ENCODE measurements at regions not wholly inside any gene's neighbourhood (a gene's known extent, or its start where the extent isn't known, plus 50 kb on each side); places are given as distances from the start of the nearest gene placed in this dataset.

- H3K27me3 ChIP-seq (ENCODE audit: insufficient read depth, low read length), result no peaks in the 10 kb centered on the region
- no peak overlapping the region for H3K4me3 ChIP-seq (ENCODE audit: insufficient read depth, low read length)
- H3K4me2 ChIP-seq (ENCODE audit: insufficient read depth, low read length), result no peak overlapping the region
- H3K9me3 ChIP-seq (ENCODE audit: low read depth, low read length), result peaks cover under 1% of the 10 kb centered on the region
- no peaks in the 10 kb centered on the region for H3K79me2 ChIP-seq (ENCODE audit: insufficient read depth, low read length)
- H3K27ac ChIP-seq (ENCODE audit: low read depth, low read length), result no peak overlapping the region
- H3K4me1 ChIP-seq (ENCODE audit: insufficient read depth, low read length), result no peaks in the 10 kb centered on the region
- H2AFZ ChIP-seq (ENCODE audit: low read length), result no peak overlapping the region
- no peaks in the 10 kb centered on the region for H3K36me3 ChIP-seq (ENCODE audit: insufficient read depth, low read length)
- DNase-seq (ENCODE audit: insufficient read length, low spot score, missing footprints), result no peak
- no peak for TF ChIP-seq CTCF (IDR thresholded peaks at IDR 0.05; ENCODE audit: extremely low read depth, low read depth, low read length)
- no peaks in the 10 kb centered on the region for H4K20me1 ChIP-seq (ENCODE audit: insufficient read depth, low read length)
These were observed 2156.6 kb upstream of the TENM3 start for GRCh38 chr4:180086480-180087190.

GRCh38 chr4:180098586-180098985, 2144.6 kb upstream of the TENM3 start:
- Histone ChIP-seq H3K9me3 (ENCODE audit: low read depth, low read length) (peaks cover 4% of the 10 kb centered on the region), H3K4me1 (ENCODE audit: insufficient read depth, low read length) (no peaks in the 10 kb centered on the region), H3K79me2 (ENCODE audit: insufficient read depth, low read length) (no peaks in the 10 kb centered on the region), H3K4me2 (ENCODE audit: insufficient read depth, low read length) (no peak overlapping the region), H4K20me1 (ENCODE audit: insufficient read depth, low read length) (no peaks in the 10 kb centered on the region), H3K36me3 (ENCODE audit: insufficient read depth, low read length) (no peaks in the 10 kb centered on the region), H2AFZ (ENCODE audit: low read length) (no peak overlapping the region), H3K27me3 (ENCODE audit: insufficient read depth, low read length) (no peaks in the 10 kb centered on the region), H3K4me3 (ENCODE audit: insufficient read depth, low read length) (no peak overlapping the region), H3K27ac (ENCODE audit: low read depth, low read length) (no peak overlapping the region)
- no peak for TF ChIP-seq CTCF (IDR thresholded peaks at IDR 0.05; ENCODE audit: extremely low read depth, low read depth, low read length)
- DNase-seq (ENCODE audit: insufficient read length, low spot score, missing footprints), result no peak

GRCh38 chr4:180099957-180100356, 2143.2 kb upstream of the TENM3 start:
- Histone ChIP-seq H3K27ac (ENCODE audit: low read depth, low read length) (no peak overlapping the region), H3K27me3 (ENCODE audit: insufficient read depth, low read length) (no peaks in the 10 kb centered on the region), H3K4me2 (ENCODE audit: insufficient read depth, low read length) (no peak overlapping the region), H3K9me3 (ENCODE audit: low read depth, low read length) (peaks cover 4% of the 10 kb centered on the region), H3K4me3 (ENCODE audit: insufficient read depth, low read length) (no peak overlapping the region), H2AFZ (ENCODE audit: low read length) (no peak overlapping the region), H3K4me1 (ENCODE audit: insufficient read depth, low read length) (no peaks in the 10 kb centered on the region), H4K20me1 (ENCODE audit: insufficient read depth, low read length) (no peaks in the 10 kb centered on the region), H3K79me2 (ENCODE audit: insufficient read depth, low read length) (no peaks in the 10 kb centered on the region), H3K36me3 (ENCODE audit: insufficient read depth, low read length) (no peaks in the 10 kb centered on the region)
- TF ChIP-seq CTCF (IDR thresholded peaks at IDR 0.05; ENCODE audit: extremely low read depth, low read depth, low read length), result no peak
- no peak for DNase-seq (ENCODE audit: insufficient read length, low spot score, missing footprints)

- Histone ChIP-seq H3K4me2 (ENCODE audit: insufficient read depth, low read length) (no peak overlapping the region), H2AFZ (ENCODE audit: low read length) (no peak overlapping the region), H4K20me1 (ENCODE audit: insufficient read depth, low read length) (no peaks in the 10 kb centered on the region), H3K4me1 (ENCODE audit: insufficient read depth, low read length) (no peaks in the 10 kb centered on the region), H3K4me3 (ENCODE audit: insufficient read depth, low read length) (no peak overlapping the region), H3K27ac (ENCODE audit: low read depth, low read length) (no peak overlapping the region), H3K27me3 (ENCODE audit: insufficient read depth, low read length) (no peaks in the 10 kb centered on the region), H3K9me3 (ENCODE audit: low read depth, low read length) (peaks cover 4% of the 10 kb centered on the region), H3K79me2 (ENCODE audit: insufficient read depth, low read length) (no peaks in the 10 kb centered on the region), H3K36me3 (ENCODE audit: insufficient read depth, low read length) (no peaks in the 10 kb centered on the region)
- TF ChIP-seq CTCF (IDR thresholded peaks at IDR 0.05; ENCODE audit: extremely low read depth, low read depth, low read length), result no peak
- DNase-seq (ENCODE audit: insufficient read length, low spot score, missing footprints), result no peak
These were observed 2142.5 kb upstream of the TENM3 start for GRCh38 chr4:180100433-180101344.
